NCI-H2029 (cell line): ENCODE measurements at regions not wholly inside any gene's neighbourhood (a gene's known extent, or its start where the extent isn't known, plus 50 kb on each side); places are given as distances from the start of the nearest gene placed in this dataset.

Source experiments
- DNase-seq: peaks from one replicate; lab custom pipeline; 2025; lab: John Stamatoyannopoulos, UW

DNA sequence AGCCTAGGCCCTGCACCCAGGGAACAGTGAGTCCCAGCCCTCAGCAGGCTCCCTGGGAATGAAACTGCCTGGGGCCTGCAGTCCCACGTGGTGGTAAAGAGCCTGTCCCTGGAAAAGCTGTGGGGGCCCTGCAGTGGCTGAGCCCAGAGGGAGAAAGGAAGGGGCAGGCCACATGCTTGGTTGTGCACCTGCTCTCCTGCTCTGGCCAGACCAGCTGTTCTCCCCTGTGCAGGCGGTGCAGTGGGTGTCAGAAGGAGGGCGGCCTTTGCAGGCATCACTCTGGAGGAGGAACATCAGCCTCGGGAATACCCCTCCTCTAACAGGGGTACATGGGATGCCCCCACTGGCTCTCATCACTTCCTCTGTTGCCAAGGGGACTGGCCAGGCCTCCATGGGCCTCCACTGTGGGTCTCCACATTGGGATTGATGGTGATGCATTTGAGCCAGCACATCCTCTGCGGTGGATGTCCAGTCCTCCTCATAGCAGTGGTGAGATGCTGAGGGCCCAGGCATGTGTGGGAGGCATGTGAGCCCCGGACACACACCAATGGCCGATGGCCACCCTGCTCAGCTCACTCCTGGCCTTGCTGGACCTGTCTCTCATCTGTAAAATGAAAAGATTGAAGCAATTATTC, 690.4 kb downstream of the BRD1 start:
- DNase-seq = no peak

DNA sequence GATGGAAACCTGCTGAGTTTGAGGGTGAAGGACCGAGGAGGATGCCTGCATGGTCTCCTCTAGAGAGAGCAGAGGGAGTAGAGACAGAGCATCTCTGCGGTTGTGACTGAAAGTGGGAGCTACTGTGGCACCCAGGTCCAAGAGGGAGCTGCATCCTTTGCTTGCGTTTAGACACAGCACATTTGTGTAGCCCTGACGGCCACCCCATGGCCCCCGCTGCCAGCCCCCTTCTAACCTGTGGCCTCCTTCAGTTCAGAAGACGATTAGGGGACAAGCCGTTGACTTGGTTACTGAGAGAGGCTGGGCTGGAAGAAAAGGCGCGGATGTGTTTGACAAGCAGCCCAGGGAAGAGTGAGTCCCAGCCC, 690.9 kb downstream of the BRD1 start:
- DNase-seq = no peak

DNA sequence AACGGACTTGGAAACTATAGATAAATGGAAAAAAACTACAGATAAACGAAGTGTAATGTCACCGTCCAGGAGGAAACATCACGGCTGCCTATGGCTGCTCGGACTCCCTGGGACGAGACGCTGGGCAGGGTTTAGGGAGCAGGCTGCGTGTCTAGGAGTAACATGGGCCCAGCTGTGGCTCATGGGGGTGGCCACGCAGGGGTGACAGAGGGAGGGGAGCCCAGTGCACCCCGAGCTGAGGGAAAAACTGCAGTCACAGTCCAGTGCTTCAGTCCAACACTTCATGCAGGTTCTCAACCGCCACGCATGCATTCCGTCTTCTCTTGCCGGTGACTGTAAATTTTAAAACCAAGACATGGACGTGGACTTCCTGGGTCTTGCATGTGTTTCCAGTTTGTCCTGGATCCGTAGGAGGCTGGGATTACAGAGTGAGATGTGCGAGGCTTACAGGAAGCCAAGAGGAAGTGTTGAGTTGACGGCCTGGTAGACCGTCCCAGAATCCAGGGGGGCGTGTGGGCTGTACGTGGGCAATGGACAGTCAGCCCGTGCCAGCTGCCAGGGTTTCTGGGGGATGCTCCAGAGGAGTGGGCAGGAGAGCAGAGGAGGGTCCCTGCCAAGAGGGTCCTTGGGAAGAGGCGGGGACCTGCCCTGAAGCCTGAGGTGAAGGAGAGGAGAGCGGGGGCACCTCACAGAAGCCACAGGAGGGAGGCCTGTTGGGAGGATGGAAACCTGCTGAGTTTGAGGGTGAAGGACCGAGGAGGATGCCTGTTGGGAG, 691.4 kb downstream of the BRD1 start:
- no peak for DNase-seq

DNA sequence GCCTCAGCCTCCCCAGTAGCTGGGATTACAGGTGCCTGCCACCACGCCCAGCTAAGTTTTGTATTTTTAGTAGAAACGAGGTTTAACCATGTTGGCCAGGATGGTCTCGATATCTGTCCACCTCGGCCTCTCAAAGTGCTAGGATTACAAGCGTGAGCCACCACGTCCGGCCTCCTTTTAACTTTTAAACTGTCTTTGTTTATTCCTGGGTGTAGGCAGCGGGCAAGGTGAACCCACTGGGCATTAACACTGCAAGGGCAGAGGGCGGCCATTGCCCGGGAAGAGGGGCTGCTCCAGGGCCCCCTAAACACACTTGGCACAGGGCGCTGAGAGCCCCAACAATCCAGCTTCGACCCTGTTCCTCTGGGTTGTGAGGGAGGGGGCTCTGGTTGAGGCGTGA, 693.6 kb downstream of the BRD1 start:
- no peak for DNase-seq

DNA sequence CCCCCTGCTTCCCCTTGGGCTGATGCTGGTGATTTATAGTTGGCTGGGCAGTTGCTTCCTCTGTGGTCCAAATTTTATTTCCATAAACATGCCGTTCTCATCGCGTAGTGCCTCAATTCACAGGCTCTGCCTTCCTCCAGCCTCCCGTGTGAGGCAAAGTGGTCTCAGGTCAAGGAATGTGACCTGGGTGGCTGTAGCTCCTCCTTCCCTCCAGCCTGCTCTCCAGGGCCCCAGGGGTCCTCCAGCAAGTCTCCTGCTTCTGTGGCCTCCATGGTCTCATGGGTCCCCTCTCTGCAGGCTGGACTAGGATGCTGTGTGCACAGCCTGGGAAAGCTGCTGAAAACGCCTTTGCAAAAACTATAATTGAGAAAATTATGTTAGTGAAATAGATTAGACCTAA, 694.1 kb downstream of the BRD1 start:
- DNase-seq = no peak

DNA sequence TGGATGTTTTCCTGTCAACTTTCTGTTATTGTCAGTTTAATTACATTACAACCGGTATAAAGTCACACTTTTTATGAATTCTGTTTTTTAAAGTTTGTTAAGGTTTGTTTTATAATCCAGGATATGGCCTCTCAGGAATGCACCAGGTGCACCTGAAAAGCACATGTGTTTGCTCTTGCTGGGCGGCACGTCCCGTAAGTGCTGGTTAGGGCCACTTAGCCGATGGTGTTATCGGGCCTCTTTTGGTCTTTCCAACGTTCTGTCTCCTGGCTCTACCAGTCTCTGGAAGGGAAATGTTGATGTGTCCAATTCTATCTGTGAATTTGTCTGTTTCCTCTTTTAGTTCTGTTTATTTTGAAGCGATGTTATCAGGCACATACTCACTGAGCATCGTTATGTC, 695.7 kb downstream of the BRD1 start:
- DNase-seq = peak; percentile 87

DNA sequence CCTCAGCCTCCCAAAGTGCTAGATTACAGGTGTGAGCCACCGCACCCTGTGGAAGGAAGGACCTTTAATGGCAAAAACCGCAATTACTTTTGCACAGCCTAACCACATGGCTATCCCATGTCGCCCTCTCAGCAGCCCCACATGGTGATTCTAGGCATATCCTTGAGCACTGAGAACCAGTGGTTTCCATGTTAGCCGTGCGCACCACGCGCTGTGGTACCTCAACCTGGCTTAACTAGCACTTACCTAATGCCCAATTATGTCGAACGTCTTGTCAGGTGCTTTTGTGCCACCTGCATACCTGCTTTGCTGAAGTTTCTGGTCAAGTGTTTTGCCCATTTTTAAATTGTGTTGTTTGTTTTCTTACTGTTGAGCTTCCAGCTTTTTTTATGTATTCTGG, 697.9 kb downstream of the BRD1 start:
- DNase-seq = no peak

DNA sequence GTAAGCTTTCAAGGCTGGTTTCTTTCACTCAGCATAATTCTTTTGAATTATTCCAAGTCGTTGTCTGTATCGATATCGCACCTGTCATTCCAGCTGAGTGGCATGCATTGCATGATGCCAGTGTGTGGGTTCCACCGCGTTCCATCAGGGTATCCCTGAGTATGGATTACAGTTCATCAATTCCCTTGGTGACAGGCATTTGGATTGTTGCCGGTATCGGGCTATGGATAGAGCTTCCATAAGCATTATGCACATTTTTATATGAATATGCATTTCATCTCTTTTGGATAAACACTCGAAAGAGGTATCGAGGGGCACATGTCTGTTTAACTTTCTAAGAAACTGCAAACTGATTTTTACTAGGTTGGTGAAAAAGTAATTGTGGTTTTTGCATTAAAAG, 698.8 kb downstream of the BRD1 start:
- DNase-seq = no peak

DNA sequence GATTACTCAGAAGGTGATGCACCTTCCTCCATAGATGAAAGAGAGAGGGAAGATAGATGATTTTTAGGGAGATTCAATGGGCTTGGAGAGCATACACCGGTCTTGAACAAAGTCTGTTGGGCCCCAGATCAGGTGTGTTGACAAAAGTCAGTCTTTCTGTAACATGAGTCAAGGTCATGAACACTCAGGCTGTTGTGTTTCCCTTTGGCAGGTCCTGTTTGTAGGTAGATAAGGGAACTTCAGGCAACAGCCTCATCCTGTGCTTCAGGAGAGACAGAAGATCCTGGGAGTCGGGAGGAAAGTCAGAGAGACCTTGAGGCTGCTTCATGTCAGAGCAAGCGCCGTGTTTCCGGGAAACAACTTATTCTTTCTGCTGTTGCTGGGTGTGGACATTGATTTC, 703.1 kb downstream of the BRD1 start:
- peak; percentile 69 for DNase-seq

DNA sequence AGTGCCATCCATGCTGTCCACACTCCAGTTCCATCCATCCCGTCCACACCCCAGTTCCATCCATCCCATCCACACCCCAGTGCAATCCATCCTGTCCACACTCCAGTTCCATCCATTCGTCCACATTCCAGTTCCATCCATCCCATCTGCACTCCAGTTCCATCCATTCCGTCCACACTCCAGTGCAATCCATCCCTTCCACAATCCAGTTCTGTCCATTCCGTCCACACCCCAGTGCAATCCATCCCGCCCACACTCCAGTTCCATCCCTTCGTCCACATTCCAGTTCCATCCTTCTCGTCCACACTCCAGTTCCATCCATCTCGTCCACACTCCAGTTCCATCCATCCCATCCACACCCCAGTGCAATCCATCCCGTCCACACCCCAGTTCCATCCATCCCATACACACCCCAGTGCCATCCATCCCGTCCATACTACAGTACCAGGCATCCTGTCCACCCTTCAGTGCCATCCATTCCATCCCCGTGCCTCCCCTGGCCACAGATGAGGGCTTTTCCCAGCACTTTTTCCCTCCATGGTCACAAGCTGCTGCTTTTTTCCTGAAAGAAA, 704.0 kb downstream of the BRD1 start:
- peak; percentile 39 for DNase-seq

DNA sequence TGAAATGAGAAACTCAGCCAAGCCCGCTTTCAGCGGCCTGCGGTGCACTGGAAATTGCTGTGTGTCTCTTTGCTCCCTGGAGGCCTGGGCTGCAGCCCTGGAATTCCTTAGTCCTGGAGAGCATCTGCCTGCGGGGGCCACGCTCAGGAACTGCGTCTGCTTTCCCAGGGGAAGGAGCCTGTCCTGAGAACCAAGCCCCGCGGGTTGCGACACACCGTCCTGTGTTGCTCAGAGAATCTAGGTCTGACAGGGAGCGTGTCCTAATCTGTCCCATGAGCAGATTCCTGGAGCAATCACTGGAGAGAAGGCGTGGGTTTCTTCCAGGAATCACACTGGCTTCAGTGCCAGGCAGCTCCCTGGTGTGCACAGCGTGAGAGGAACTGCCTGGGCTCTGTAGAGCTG, 708.1 kb downstream of the BRD1 start:
- DNase-seq = no peak

DNA sequence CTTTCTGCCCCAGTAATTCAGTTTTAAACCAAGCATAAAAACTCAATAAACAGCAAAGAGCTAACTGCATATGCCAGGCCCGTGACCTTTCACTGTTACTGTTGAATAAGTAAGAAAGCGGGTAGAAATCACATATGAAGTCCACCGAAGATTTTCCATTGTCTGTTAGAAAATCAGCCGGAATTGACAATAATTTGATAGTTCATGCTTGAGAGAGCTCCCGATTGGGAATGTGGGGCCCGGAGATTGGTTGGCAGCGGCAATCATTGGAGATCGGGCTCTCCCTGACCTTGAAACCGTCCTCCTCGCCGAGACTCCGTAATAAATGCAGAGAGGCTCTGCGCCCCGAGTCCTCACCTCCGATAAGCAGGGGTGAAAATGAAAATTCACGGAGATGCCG, 709.6 kb downstream of the BRD1 start:
- no peak for DNase-seq

DNA sequence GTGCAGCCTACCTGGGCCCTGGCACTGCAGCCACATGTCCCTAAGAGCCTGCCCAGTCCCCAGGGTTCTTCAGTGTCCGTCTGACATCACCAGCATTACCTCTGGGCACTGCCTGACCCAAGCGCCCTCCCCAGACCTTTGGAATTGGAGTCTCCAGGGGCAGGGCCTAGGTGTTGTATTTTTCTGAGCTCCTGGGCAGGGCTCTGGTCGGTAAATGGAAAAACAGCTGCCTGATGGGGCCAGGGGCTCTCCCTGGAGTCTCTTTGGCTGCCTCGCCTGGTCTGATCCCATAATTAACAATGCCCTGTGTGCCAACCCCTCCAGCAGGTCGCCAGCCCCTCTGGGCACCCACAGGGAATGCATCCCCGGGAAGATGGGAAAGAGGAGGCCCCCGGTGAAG, 710.2 kb downstream of the BRD1 start:
- DNase-seq = no peak

DNA sequence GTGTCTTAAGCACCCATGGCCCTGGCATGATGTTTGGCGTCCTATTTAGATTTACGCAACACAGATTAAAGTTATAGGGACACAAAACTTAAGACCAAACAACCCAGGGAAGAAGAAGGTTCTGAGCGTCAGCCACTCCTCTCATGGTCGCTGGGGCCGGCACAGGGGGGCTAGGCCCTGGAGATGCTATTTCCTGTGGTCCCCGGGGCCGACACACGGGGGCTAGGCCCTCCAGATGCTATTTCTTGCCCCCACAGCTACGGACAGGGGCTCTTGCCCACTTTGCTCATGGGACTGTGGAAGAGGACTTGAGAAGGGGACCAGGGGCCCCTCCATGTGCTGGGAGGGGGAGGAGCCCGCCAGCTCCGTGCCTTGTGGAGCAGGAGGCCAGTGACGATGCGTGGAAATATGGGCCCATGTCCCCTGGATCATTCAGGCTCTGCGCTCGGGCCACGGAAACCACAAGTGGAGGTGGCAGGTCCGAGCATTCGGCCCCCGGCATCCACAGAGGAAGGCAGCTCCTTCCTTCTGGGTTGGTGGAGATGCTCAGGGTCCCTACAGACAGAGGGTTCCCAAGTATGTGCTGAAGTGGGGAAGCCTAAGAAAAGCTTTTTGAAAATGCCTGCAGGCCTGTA, 711.1 kb downstream of the BRD1 start:
- no peak for DNase-seq

DNA sequence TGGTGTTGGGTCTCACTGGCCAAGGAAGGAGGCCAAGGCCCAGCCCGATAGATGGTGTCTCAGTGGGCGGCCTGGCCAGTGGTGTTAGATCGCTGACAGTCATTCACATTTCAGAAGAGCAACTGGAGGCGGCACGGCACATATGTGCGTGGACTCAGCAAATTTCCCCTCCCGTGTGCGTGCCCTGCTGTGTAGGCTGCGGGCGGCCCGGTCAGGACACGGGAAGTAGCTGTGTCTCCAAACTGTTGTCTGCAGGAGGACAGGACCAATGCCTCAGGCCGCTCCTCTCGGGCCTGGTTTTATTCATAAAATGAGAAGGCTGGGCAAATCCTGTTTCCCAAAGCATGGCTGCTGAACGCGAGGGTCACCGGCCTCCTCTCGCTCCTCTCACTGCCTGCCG, 711.7 kb downstream of the BRD1 start:
- DNase-seq = no peak

DNA sequence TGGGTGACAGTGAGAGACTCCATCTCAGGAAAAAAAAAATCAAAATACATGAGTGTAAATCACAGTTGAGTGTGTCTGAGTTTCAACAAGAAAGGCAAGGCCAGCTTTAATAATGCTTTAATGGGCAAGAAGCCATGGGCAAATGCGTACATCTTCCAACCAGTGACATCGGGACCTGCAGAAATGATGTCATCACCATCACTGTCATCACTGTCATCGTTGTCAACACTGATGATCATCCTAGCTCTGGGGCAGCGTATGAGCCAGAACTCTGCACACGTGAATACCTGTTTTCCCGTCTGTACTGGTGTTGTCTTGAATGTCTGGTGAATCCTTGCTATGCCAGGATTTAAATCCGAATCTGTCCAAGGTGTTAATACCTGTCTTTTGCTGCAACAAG, 712.5 kb downstream of the BRD1 start:
- no peak for DNase-seq

DNA sequence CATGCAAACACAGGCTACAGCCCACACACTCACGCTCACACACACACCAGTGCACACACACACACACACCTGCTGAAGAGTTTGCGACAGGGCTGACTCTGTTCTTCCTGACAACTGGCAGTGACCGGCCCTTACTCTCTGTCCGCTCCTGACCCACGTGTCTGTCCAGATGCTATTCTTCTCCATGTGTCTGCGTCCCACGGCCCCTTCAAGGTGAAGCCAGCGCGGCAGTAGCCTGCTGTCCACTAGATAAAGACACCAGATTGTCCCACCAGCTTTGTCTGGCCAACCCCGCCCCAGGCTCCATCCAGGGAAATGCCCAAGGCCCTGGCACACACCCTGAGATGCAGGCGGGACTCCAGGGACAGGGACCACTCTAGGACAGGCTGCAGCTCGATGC, 713.9 kb downstream of the BRD1 start:
- DNase-seq = no peak

DNA sequence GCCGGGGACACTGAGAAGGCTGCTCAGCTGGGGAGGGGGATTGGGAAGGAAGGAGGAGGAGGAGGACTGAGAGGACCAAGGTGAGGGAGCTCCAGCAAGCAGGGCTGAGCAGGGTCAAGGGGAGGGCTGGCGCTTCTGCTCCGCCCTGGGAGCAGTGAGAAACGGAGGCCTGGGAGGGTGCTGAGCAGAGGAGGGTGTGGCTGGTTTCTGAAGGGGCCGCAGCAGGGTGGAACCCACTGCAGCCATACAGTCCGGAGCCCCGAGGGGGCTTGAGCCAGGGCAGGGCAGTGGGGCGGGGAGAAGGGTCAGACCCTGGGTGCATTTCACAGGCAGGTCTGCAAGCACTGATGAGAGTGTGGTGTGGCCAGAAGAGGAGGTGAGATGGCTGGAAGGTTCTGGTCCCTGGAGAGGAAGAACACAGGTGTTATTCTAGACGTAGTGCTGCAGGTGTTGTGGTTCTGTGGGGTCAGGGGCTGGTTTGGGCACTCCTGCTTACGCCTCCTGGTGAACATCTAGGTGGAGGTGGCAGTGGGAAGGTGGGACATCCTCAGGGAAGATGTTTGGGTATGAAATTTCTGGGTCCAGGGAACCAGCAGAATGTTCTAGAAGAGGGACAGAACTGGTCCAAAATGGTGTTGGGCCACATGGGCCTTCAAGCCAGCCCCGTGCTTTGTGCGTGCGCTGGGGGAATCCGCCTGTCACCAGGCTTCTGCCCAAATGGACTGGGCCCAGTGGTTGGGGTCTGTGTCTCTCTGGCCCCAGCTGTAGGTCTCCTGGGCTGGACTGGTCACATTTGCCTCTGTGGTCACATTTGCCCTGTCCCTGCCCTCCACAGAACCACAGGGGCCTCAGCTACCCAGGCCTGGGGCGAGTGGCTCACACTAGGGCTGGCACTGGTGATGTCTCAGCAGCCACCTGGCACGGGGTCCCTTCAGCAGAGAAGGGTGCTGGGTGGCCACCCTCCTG, 714.7 kb downstream of the BRD1 start:
- no peak for DNase-seq

DNA sequence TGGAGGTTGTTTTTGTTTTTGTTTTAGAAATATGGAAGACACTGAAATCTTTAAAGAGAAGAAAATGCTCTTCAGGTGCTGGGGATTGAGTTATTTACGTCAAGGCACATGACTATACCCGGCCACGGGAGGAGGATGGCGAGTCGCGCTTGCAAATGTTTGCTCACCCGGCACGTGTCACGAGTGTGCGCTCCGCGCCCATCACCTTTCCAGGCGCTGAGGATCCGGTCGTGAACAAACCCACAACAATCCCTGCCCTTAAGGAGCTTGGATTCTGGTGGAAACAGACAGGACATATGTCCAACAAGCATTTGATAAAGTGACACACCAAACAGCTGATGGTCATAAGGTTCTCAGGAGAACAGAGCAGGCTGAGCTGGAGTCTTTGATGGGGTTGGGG, 715.5 kb downstream of the BRD1 start:
- DNase-seq = no peak

DNA sequence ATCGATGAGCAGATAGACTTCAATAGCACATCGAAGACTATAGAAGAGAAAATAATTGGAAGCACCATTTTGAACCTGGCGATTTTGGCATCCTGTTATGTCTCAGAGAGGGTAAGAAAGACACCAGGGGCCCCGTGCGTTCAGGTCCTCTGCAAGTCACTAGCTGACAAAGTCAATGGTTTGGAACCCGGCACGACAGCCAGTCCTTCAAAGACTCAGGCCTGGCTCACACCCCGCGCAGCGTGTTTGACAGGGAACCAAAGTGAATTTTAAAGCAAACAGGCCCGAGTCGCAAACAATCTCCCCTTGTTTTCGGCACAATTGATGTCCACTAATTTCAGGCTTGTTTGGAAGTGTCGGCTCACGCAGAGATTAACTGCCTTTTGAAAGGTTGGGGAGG, 716.6 kb downstream of the BRD1 start:
- DNase-seq = no peak

DNA sequence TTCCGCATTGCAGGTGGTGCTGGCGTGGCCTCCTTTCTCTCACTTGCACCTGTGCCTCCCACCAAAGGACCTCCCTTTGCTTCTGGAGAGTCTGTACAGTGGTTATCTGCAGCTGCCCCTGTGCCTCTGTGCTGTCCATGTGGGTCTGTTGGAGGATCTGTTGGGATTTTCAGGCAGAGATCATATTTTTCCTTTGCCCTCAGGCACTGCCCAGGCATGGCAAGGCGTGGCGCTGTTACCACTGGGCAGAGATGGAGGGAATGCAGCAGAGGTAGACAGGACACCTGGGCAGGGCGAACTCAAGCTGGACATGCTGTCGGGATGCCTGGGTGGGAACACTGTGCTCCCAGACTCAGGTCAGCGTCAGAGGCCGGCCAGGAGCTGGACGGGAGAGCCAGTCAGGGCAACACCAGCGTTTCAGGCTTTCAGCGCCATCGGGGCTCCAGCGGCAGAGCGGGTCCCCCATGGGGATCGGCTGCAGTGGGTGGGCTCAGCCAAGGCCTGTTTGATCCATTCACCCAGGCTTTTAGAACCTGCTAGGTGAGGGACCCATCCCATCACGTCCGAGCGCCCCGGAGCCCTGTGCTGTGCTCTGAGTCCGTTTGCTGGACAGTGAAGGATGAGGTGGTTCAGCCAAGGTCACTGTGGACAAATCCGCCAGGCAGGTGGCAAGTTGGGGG, 718.9 kb downstream of the BRD1 start:
- no peak for DNase-seq
